HG02973 (cell line): ENCODE measurements at regions not wholly inside any gene's neighbourhood (a gene's known extent, or its start where the extent isn't known, plus 50 kb on each side); places are given as distances from the start of the nearest gene placed in this dataset.
"Not testable (repeated sequence)": the region's sequence is repeated elsewhere in the genome, so short reads cannot be mapped to it uniquely, and the experiment has no call there.

ENCODE experiments used
- ATAC-seq: cut with Tn5 transposase; IDR thresholded peaks from one replicate; pipeline ENCODE4 v1.9.1; 2021; ENCODE audit warnings: moderate library complexity; ENCODE audit not compliant: unreplicated experiment

GRCh38 chr7:69373171-69374043 lies 224.9 kb upstream of the AUTS2 start:
- ATAC-seq, result no peak

- ATAC-seq, result no peak
Observed at GRCh38 chr7:69374044-69374425, 224.2 kb upstream of the AUTS2 start.

- no peak for ATAC-seq
Observed at GRCh38 chr7:69377191-69377590, 221.1 kb upstream of the AUTS2 start.

GRCh38 chr7:69388452-69389137 lies 209.7 kb upstream of the AUTS2 start:
- ATAC-seq, result no peak

- ATAC-seq, result no peak
Observed at GRCh38 chr7:69389216-69389615, 209.1 kb upstream of the AUTS2 start.

GRCh38 chr7:69393912-69394311 lies 204.4 kb upstream of the AUTS2 start:
- ATAC-seq, result not testable (repeated sequence)

GRCh38 chr7:69395061-69395714 lies 203.1 kb upstream of the AUTS2 start:
- ATAC-seq, result no peak

GRCh38 chr7:69398986-69399385 lies 199.3 kb upstream of the AUTS2 start:
- ATAC-seq, result no peak

GRCh38 chr7:69399401-69399800 lies 198.9 kb upstream of the AUTS2 start:
- no peak for ATAC-seq

GRCh38 chr7:69402696-69403095 lies 195.6 kb upstream of the AUTS2 start:
- no peak for ATAC-seq

GRCh38 chr7:69403169-69403568 lies 195.1 kb upstream of the AUTS2 start:
- ATAC-seq, result no peak

GRCh38 chr7:69411018-69411417 lies 187.3 kb upstream of the AUTS2 start:
- ATAC-seq, result no peak

GRCh38 chr7:69411466-69411865 lies 186.8 kb upstream of the AUTS2 start:
- no peak for ATAC-seq

- ATAC-seq, result no peak
Observed at GRCh38 chr7:69412331-69413146, 185.7 kb upstream of the AUTS2 start.

GRCh38 chr7:69414555-69414954 lies 183.7 kb upstream of the AUTS2 start:
- ATAC-seq, result no peak

GRCh38 chr7:69418869-69419670 lies 179.2 kb upstream of the AUTS2 start:
- ATAC-seq, result no peak

- no peak for ATAC-seq
Observed at GRCh38 chr7:69419934-69420333, 178.3 kb upstream of the AUTS2 start.

GRCh38 chr7:69422574-69422985 lies 175.7 kb upstream of the AUTS2 start:
- ATAC-seq, result no peak

- ATAC-seq, result no peak
Observed at GRCh38 chr7:69426705-69427104, 171.6 kb upstream of the AUTS2 start.

GRCh38 chr7:69428089-69428488 lies 170.2 kb upstream of the AUTS2 start:
- no peak for ATAC-seq
